K562 (cell line): ENCODE measurements at regions not wholly inside any gene's neighbourhood (a gene's known extent, or its start where the extent isn't known, plus 50 kb on each side); places are given as distances from the start of the nearest gene placed in this dataset.

ENCODE experiments used
- ATF6 ChIP-seq: sonication (generic); formaldehyde crosslinking; IDR thresholded peaks from 2 replicates; pipeline ENCODE4 v1.4.0; 2020; ENCODE audit warnings: mild to moderate bottlenecking, missing genetic modification reagents
- GABPB1 ChIP-seq: sonication (generic); formaldehyde crosslinking; IDR thresholded peaks from 2 replicates; pipeline ENCODE4 v1.8.0; 2022; ENCODE audit warnings: mild to moderate bottlenecking, missing genetic modification reagents
- HCFC1 ChIP-seq: IDR thresholded peaks from 2 replicates; pipeline ENCODE4 v1.6.1; 2012; ENCODE audit warnings: low read depth, low read length, improper control_type of control experiment
- HMGN3 ChIP-seq: IDR thresholded peaks from 2 replicates; pipeline ENCODE4 v1.6.1; 2011; ENCODE audit warnings: borderline replicate concordance, low read depth, mild to moderate bottlenecking, mixed read lengths, low read length; ENCODE audit not compliant: insufficient read length; ENCODE audit errors: extremely low read depth
- ILF3 ChIP-seq: fragments of 450-650 bp; IDR thresholded peaks from 2 replicates; pipeline ENCODE4 v1.6.1; 2018; ENCODE audit warnings: antibody characterized with exemption, mild to moderate bottlenecking, moderate library complexity, borderline replicate concordance
- KLF1 ChIP-seq: fragments of 450-650 bp; IDR thresholded peaks from 2 replicates; pipeline ENCODE4 v1.6.1; 2016; ENCODE audit warnings: missing genetic modification characterization, missing compliant biosample characterization
- MTA3 ChIP-seq: fragments of 450-650 bp; formaldehyde crosslinking; IDR thresholded peaks from 2 replicates; pipeline ENCODE4 v1.6.1; 2017; ENCODE audit warnings: mild to moderate bottlenecking, borderline replicate concordance
- NCOA4 ChIP-seq: fragments of 450-650 bp; IDR thresholded peaks from 2 replicates; pipeline ENCODE4 v1.6.1; 2018; ENCODE audit warnings: mild to moderate bottlenecking; ENCODE audit not compliant: partially characterized antibody
- PML ChIP-seq: IDR thresholded peaks from 2 replicates; pipeline ENCODE4 v1.6.1; 2012; ENCODE audit warnings: low read length, inconsistent platforms
- POU5F1 ChIP-seq: fragments of 150-350 bp; IDR thresholded peaks from 2 replicates; pipeline ENCODE4 v1.6.1; 2014; ENCODE audit warnings: borderline replicate concordance, low read length, low read depth, mild to moderate bottlenecking; ENCODE audit not compliant: partially characterized antibody
- PRMT5 ChIP-seq: sonication (generic); formaldehyde crosslinking; IDR thresholded peaks from 2 replicates; pipeline ENCODE4 v1.5.0; 2020; ENCODE audit warnings: missing genetic modification reagents
- PURB ChIP-seq: sonication (generic); formaldehyde crosslinking; IDR thresholded peaks from 2 replicates; pipeline ENCODE4 v1.9.0; 2021; ENCODE audit warnings: low read depth, mild to moderate bottlenecking, missing genetic modification reagents
- RBFOX2 ChIP-seq: fragments of 200-400 bp; formaldehyde crosslinking; IDR thresholded peaks from 2 replicates; pipeline ENCODE4 v1.6.1; 2017; ENCODE audit warnings: low read depth, mild to moderate bottlenecking, low read length, moderate library complexity
- RFX7 ChIP-seq: fragments of 250-450 bp; sonication (Bioruptor Pico); IDR thresholded peaks from 2 replicates; pipeline ENCODE4 v1.5.1; 2021; ENCODE audit warnings: mild to moderate bottlenecking
- SMAD1 ChIP-seq: fragments of 150-350 bp; IDR thresholded peaks from 2 replicates; pipeline ENCODE4 v1.6.1; 2014; ENCODE audit warnings: low read length, low read depth; ENCODE audit not compliant: partially characterized antibody
- SMAD3 ChIP-seq: fragments of 450-650 bp; formaldehyde crosslinking; conservative IDR thresholded peaks from 2 replicates; pipeline ENCODE4 v1.4.0; 2020; ENCODE audit warnings: mild to moderate bottlenecking
- TEAD1 ChIP-seq, 2 experiments: fragments of 450-650 bp in 1 of 2; sonication (generic) in 1 of 2; formaldehyde crosslinking; IDR thresholded peaks; 2 replicates each; pipeline versions ENCODE4 v1.4.0 to v1.8.0; 2020 to 2022; ENCODE audit warnings: mild to moderate bottlenecking in 2 of 2, missing genetic modification reagents in 1 of 2
- ZBTB12 ChIP-seq: fragments of 250-450 bp; sonication (Bioruptor Pico); IDR thresholded peaks from 2 replicates; pipeline ENCODE4 v1.4.0; 2020
- ZNF217 ChIP-seq: sonication (generic); formaldehyde crosslinking; IDR thresholded peaks from 2 replicates; pipeline ENCODE4 v1.8.0; 2022; ENCODE audit warnings: mild to moderate bottlenecking, missing genetic modification reagents
- ZNF23 ChIP-seq: fragments of 250-450 bp; sonication (Bioruptor Pico); IDR thresholded peaks from 2 replicates; pipeline ENCODE4 v1.4.0; 2020; ENCODE audit warnings: mild to moderate bottlenecking
- ZNF24 ChIP-seq: fragments of 450-650 bp; IDR thresholded peaks from 2 replicates; pipeline ENCODE4 v1.6.1; 2016
- ZNF717 ChIP-seq: fragments of 250-450 bp; sonication (Bioruptor Pico); IDR thresholded peaks from 2 replicates; pipeline ENCODE4 v1.5.0; 2021
- ZNF766 ChIP-seq: fragments of 200-800 bp; sonication (Bioruptor generic); conservative IDR thresholded peaks from 2 replicates; pipeline ENCODE4 v1.6.1; 2016; ENCODE audit warnings: missing genetic modification characterization, missing compliant biosample characterization

- TF ChIP-seq TEAD1 (CRISPR knock-in tag; IDR thresholded peaks at IDR 0.05) (peak in 1 of 2 experiments; percentile 4; a peak in 1 of 4 replicates), POU5F1 (no peak), PURB (CRISPR knock-in tag) (no peak), RFX7 (no peak), KLF1 (no peak), SMAD3 (CRISPR knock-in tag) (0 out of 2 replicates have a peak, but pooled peaks have one; percentile 45), ZNF24 (peak; percentile 62), PRMT5 (CRISPR knock-in tag) (no peak), PML (peak; percentile 51; the same call in 1 of the 2 replicates), RBFOX2 (peak; percentile 61), ZNF217 (CRISPR knock-in tag) (no peak), ZNF766 (CRISPR knock-in tag) (peak; percentile 96), ZNF23 (CRISPR knock-in tag) (peak; percentile 47; the same call in 1 of the 2 replicates), HMGN3 (no peak), ILF3 (no peak), HCFC1 (no peak), ZBTB12 (CRISPR knock-in tag) (no peak), ATF6 (no peak), ZNF717 (CRISPR knock-in tag) (no peak), GABPB1 (CRISPR knock-in tag) (0 out of 2 replicates have a peak, but pooled peaks have one; percentile 43), SMAD1 (peak; percentile 65), MTA3 (peak; percentile 91), NCOA4 (no peak)
These were observed 159.1 kb downstream of the CCDC71L start (continued) for GRCh38 chr7:106501605-106502580.
